GM12878 (cell line): ENCODE measurements at regions not wholly inside any gene's neighbourhood (a gene's known extent, or its start where the extent isn't known, plus 50 kb on each side); places are given as distances from the start of the nearest gene placed in this dataset.

ENCODE experiments used
- CBX5 ChIP-seq: sonication (generic); IDR thresholded peaks from 2 replicates; pipeline ENCODE4 v1.6.1; 2016; ENCODE audit warnings: low read depth, moderate library complexity, mild to moderate bottlenecking, inconsistent platforms
- IKZF1 ChIP-seq: fragments of 450-650 bp; conservative IDR thresholded peaks from 2 replicates; pipeline ENCODE4 v1.6.1; 2017; ENCODE audit warnings: antibody characterized with exemption, mild to moderate bottlenecking
- JUNB ChIP-seq: IDR thresholded peaks from 2 replicates; pipeline ENCODE4 v1.6.1; 2016; ENCODE audit warnings: antibody characterized with exemption, mild to moderate bottlenecking
- MAX ChIP-seq: IDR thresholded peaks from 2 replicates; pipeline ENCODE4 v1.6.1; 2012; ENCODE audit warnings: low read depth, low read length, improper control_type of control experiment
- MTA3 ChIP-seq: IDR thresholded peaks from 2 replicates; pipeline ENCODE4 v1.6.1; 2012; ENCODE audit warnings: low read length, inconsistent platforms, borderline replicate concordance
- MXI1 ChIP-seq: fragments of 150-350 bp; IDR thresholded peaks from 2 replicates; pipeline ENCODE4 v1.6.1; 2011; ENCODE audit warnings: low read depth, mild to moderate bottlenecking, inconsistent platforms, low read length, improper control_type of control experiment
- MYC ChIP-seq: IDR thresholded peaks from 2 replicates; pipeline ENCODE4 v1.6.1; 2011; ENCODE audit warnings: mild to moderate bottlenecking, low read length, moderate library complexity, inconsistent platforms; ENCODE audit not compliant: insufficient read depth, insufficient replicate concordance, insufficient read length, severe bottlenecking
- POLR2A ChIP-seq: IDR thresholded peaks from 2 replicates; pipeline ENCODE4 v1.6.1; 2011; ENCODE audit warnings: low read depth, mild to moderate bottlenecking, low read length
- RB1 ChIP-seq: fragments of 450-650 bp; formaldehyde crosslinking; IDR thresholded peaks from 2 replicates; pipeline ENCODE4 v1.6.1; 2017; ENCODE audit warnings: mild to moderate bottlenecking, borderline replicate concordance
- SRF ChIP-seq, 2 experiments: IDR thresholded peaks; 2 replicates each; pipeline ENCODE4 v1.6.1; 2011; ENCODE audit warnings: low read depth in 2 of 2, low read length in 2 of 2, mild to moderate bottlenecking in 1 of 2, moderate library complexity in 1 of 2
- TCF3 ChIP-seq: IDR thresholded peaks from 2 replicates; pipeline ENCODE4 v1.6.1; 2012; ENCODE audit warnings: low read depth, mild to moderate bottlenecking, low read length, borderline replicate concordance; ENCODE audit not compliant: insufficient read depth
- ZNF592 ChIP-seq: fragments of 450-650 bp; IDR thresholded peaks from 2 replicates; pipeline ENCODE4 v1.6.1; 2017; ENCODE audit warnings: mild to moderate bottlenecking, moderate library complexity
- TF ChIP-seq, protein P1 (sequence below), 3 experiments: IDR thresholded peaks in 2 of 3; conservative IDR thresholded peaks in 1 of 3; 2 replicates each; pipeline ENCODE4 v1.5.1; 2011; ENCODE audit warnings: low read depth in 3 of 3, low read length in 3 of 3, mild to moderate bottlenecking in 3 of 3, control low read depth in 2 of 3, moderate library complexity in 2 of 3, inconsistent platforms in 1 of 3, mixed read lengths in 1 of 3; ENCODE audit not compliant: control insufficient read depth in 2 of 3, insufficient read depth in 1 of 3; ENCODE audit errors: extremely low read depth in 1 of 3

DNA sequence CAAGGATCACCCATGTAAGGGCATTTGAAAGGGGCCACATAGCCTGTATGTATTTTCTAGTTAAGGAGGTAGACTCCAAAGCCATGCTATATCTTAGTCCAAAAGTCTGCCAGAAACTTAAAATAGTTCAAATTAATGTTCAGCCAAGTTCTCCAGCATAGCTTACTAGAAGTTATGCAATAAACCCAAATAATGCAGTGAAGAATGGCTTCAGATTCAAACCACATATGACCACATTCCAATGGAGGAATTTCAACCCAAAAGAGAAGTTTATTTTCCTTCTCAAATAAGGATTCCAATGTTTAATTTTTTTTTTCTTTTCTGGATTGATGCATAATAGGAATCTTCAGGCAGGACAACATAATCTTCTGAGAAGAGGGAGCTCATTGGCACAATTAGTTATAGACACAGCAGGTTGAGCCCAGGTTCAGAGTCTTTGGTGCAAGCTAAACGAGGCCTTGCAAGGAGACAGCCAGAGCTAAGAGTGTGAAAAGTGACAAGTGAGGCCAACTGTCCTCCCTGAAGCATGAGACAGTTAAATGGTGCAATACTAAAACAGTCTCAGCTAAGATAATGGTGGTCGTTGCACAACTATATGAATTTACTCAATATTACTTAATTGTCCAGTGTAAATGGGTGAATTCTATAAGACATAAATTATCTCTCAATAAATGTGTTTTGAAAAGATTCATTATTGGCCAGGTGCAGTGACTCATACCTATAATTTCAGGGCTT, 598.8 kb upstream of the CDH4 start:
- TF ChIP-seq IKZF1 (no peak), POLR2A (no peak), MXI1 (no peak), TCF3 (no peak), MAX (no peak), JUNB (no peak), MYC (no peak), MTA3 (no peak), CBX5 (no peak), SRF (IDR thresholded peaks at IDR 0.05; ENCODE audit: low read depth in 2 of 2, low read length in 2 of 2) (no peak), ZNF592 (no peak), RB1 (no peak)
- TF ChIP-seq, protein P1, sequence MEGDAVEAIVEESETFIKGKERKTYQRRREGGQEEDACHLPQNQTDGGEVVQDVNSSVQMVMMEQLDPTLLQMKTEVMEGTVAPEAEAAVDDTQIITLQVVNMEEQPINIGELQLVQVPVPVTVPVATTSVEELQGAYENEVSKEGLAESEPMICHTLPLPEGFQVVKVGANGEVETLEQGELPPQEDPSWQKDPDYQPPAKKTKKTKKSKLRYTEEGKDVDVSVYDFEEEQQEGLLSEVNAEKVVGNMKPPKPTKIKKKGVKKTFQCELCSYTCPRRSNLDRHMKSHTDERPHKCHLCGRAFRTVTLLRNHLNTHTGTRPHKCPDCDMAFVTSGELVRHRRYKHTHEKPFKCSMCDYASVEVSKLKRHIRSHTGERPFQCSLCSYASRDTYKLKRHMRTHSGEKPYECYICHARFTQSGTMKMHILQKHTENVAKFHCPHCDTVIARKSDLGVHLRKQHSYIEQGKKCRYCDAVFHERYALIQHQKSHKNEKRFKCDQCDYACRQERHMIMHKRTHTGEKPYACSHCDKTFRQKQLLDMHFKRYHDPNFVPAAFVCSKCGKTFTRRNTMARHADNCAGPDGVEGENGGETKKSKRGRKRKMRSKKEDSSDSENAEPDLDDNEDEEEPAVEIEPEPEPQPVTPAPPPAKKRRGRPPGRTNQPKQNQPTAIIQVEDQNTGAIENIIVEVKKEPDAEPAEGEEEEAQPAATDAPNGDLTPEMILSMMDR (IDR thresholded peaks at IDR 0.05 in 2 of 3, conservative IDR thresholded peaks at IDR 0.05 in 1 of 3; ENCODE audit: control insufficient read depth in 2 of 3, extremely low read depth in 1 of 3, insufficient read depth in 1 of 3, low read depth in 3 of 3, low read length in 3 of 3) = no peak
